HG03442 (cell line): ENCODE measurements at regions not wholly inside any gene's neighbourhood (a gene's known extent, or its start where the extent isn't known, plus 50 kb on each side); places are given as distances from the start of the nearest gene placed in this dataset.
"Not testable (repeated sequence)": the region's sequence is repeated elsewhere in the genome, so short reads cannot be mapped to it uniquely, and the experiment has no call there.

Experiments
- ATAC-seq: cut with Tn5 transposase; IDR thresholded peaks from one replicate; pipeline ENCODE4 v1.9.1; 2021; ENCODE audit warnings: mild to moderate bottlenecking, moderate library complexity; ENCODE audit not compliant: unreplicated experiment

- ATAC-seq = no peak
Observed at GRCh38 chr9:124124729-124125650, 113.4 kb downstream of the LHX2 start.

GRCh38 chr9:124125651-124125977 lies 114.0 kb downstream of the LHX2 start:
- no peak for ATAC-seq

GRCh38 chr9:124126648-124127646 lies 115.4 kb downstream of the LHX2 start:
- no peak for ATAC-seq

GRCh38 chr9:124128568-124129166 lies 117.1 kb downstream of the LHX2 start:
- no peak for ATAC-seq

GRCh38 chr9:124130277-124131075 lies 118.9 kb downstream of the LHX2 start:
- ATAC-seq = no peak

- ATAC-seq = not testable (repeated sequence)
Observed at GRCh38 chr9:124131518-124131917, 120.0 kb downstream of the LHX2 start.

GRCh38 chr9:124132671-124133147 lies 121.1 kb downstream of the LHX2 start:
- no peak for ATAC-seq

GRCh38 chr9:124133727-124134126 lies 122.2 kb downstream of the LHX2 start:
- no peak for ATAC-seq

- no peak for ATAC-seq
Observed at GRCh38 chr9:124134526-124134925, 123.0 kb downstream of the LHX2 start.

GRCh38 chr9:124135813-124136365 lies 121.9 kb upstream of the NEK6 start:
- no peak for ATAC-seq

- peak; percentile 76 for ATAC-seq
Observed at GRCh38 chr9:124137009-124137943, 120.5 kb upstream of the NEK6 start.

GRCh38 chr9:124137944-124138335 lies 119.8 kb upstream of the NEK6 start:
- no peak for ATAC-seq

- no peak for ATAC-seq
Observed at GRCh38 chr9:124139001-124139400, 118.7 kb upstream of the NEK6 start.

GRCh38 chr9:124140941-124141568 lies 116.7 kb upstream of the NEK6 start:
- ATAC-seq = no peak

- ATAC-seq = not testable (repeated sequence)
Observed at GRCh38 chr9:124144561-124145123, 113.1 kb upstream of the NEK6 start.

- no peak for ATAC-seq
Observed at GRCh38 chr9:124146031-124146561, 111.7 kb upstream of the NEK6 start.

GRCh38 chr9:124149992-124150391 lies 107.8 kb upstream of the NEK6 start:
- no peak for ATAC-seq

GRCh38 chr9:124163760-124164255 lies 93.9 kb upstream of the NEK6 start:
- no peak for ATAC-seq
